Skeletal muscle cell (primary cell): ENCODE measurements at regions not wholly inside any gene's neighbourhood (a gene's known extent, or its start where the extent isn't known, plus 50 kb on each side); places are given as distances from the start of the nearest gene placed in this dataset.
A peak's percentile ranks its signal among the peaks of the same experiment; 100 is the strongest.

Experiments
- DNase-seq: peaks from one replicate; pipeline ENCODE4 v3.0.0-alpha.2; 2010; ENCODE audit warnings: low read depth
- H3K4me3 ChIP-seq: 2 replicates; pipeline ENCODE4 v1.5.1; 2011; ENCODE audit warnings: low read depth, mild to moderate bottlenecking, control low read depth, low read length, moderate library complexity

DNA sequence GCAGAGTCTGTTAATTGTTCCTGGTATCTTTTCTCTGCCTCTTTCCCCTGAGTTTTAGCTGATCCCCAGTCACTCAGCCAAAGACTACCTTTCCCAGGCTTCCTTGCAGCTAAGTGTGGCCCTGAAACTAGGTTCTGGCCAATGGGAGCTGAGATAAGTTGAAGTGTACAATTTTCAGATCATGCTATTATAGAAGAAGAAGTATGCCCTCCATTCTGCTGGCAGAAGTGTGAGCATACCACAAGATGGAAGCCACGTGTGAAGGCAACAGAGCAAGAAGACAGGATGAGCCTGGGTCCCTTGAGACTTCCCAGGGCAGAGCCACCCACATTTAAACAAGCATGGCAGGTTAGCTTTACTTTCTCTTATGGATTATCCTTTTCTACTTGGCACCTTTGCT is 273.2 kb downstream of the HIVEP2 start:
- no peak for DNase-seq
- no peak overlapping the region for H3K4me3 ChIP-seq

GRCh38 chr6:142675517-142675916 is 269.5 kb downstream of the HIVEP2 start:
- DNase-seq = no peak
- H3K4me3 ChIP-seq = no peak overlapping the region

DNA sequence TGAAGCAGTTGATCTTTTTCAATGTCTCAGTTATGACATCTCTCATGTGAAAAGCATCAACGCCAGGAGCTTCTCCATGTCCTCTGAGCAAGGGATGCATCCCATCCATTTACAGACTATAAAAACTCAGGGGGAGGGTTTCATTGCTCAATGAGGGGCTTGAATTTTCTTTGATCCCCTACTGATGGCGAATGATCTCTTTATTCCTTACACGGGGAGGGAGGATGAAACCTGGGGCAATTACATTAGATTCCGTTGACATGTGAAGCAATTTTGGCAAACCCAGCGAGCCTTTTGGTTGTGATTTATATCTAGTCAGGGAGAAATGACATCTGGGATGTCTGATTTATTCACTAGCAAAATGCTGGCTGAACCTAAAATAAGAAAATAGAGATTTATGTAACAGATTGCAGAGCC is 268.9 kb downstream of the HIVEP2 start:
- no peak for DNase-seq
- no peak overlapping the region for H3K4me3 ChIP-seq

DNA sequence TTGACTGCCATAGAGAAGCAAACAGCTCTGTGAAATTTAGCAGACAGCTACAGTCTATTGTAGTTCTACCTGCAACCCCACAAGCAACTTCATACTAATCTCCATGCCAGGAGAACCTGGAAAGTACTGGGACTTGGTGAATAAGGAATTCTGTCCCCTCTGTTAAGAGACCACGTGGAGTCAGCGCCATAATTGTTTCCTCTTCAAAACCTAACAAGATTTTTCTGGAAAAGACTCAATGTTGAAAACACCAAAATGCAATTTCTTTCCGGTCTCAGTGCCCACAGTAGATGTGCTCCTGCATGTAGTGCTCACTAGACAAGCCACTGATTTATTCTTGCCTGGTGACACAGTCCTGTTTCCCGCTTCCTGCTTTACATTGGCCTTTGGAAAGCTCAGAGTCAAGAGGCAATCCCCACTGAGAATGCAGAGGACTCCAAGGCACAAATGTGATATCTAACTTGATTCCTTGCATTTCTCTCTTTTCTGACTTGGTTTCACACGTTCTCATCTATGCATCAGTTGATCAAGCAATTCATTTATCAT is 268.3 kb downstream of the HIVEP2 start:
- DNase-seq = no peak
- no peak overlapping the region for H3K4me3 ChIP-seq

DNA sequence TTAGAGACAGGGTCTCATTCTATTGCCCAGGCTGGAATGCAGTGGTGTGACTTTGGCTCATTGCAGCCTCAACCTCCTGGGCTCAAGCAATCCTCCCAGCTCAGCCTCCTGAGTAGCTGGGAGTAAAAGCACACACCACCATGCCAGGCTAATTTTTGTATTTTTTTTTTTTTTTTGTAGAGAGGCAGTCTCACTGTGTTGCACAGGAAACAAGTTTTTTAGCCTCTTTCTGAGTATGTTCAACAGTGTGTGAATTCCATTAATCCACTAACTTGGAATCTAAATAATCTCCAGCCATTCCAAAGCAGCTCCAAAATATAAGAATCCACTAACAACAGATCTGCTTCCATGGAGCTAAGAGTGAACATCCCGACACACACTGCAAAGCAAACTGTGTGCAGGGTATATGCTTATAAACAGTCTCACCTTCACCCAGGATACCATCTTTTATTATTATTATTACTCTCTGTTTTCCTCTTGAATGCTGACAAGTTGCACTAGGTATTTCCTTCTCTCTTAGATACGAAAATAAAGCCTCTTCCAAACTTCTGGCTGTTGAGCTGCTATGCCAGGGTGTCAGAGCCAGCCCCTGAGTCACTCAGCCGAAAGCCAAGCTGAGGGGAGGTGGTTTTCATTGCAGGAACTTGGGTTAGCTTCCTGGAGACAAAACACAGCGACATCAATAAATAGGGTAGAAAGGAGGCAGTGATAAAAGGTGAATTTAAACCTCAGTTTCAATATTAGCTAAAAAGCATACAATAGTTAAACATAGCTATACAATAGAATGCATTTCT is 264.9 kb downstream of the HIVEP2 start:
- DNase-seq = no peak

DNA sequence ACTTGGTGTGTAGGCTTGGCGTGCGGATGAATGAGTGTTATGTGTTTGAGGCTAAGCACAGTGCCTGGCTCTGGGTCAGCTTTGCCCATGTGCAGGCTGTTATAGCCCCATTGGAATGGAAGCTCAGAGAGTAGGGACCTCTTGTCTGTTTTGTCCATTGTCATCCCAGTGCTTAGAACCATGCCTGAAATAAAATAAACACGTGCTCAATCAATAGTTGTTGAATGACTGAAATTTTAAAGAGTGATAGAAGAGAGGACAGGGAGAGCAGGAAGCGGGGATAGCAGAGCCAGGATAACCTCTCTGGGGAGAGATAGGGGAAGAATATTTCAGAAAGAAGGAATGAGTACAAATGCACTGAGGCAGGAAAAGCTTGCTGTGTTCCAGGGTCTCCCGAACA is 263.9 kb downstream of the HIVEP2 start:
- no peak for DNase-seq
- H3K4me3 ChIP-seq = no peak overlapping the region

More for the DNA sequence above, 264.9 kb downstream of the HIVEP2 start:
- H3K4me3 ChIP-seq = no peak overlapping the region

- no peak overlapping the region for H3K4me3 ChIP-seq
- DNase-seq = no peak
These were observed 262.0 kb downstream of the HIVEP2 start for GRCh38 chr6:142682985-142683384.

- DNase-seq = no peak
These were observed 261.2 kb downstream of the HIVEP2 start for GRCh38 chr6:142683714-142684141.

DNA sequence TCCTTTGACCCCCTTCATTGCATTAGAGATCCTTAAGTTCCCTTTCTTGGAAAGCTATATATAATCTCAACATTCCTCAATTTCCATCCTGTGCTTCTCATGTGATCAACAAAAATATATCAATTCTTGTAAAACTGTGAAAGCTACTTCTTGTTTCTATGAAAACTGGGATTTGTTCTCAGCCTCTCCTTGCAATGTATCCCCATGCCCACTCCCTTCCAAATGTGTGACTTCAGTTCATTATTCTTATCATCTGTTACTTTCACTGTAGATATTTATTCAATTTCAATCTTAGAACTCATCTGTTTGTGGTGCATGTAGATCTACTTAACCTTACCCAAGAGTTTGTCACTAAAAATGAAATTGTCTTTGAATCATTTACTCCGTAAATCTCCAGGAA is 260.6 kb downstream of the HIVEP2 start:
- no peak for DNase-seq
- no peak overlapping the region for H3K4me3 ChIP-seq

More at GRCh38 chr6:142683714-142684141, 261.2 kb downstream of the HIVEP2 start:
- no peak overlapping the region for H3K4me3 ChIP-seq

GRCh38 chr6:142685852-142686506 is 259.0 kb downstream of the HIVEP2 start:
- no peak overlapping the region for H3K4me3 ChIP-seq

DNA sequence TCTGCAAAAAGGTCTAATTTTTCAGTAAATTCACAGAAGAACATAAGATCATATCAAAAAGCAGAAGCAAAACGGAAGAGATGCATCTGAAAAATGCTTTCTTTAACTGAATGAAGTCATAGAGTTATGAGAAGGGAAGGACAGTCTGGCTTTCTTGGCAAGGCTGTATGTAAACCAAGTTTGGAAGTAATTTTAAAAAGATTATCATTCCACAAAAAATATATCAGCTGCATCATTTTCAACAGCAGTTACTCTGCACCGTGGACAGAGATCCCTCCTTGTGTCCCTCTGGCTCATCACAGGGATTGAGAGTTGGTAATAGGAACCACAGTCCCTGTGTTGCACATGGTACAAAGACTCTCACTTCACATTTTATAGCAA is 258.5 kb downstream of the HIVEP2 start:
- H3K4me3 ChIP-seq = no peak overlapping the region
- no peak for DNase-seq

More at GRCh38 chr6:142685852-142686506, 259.0 kb downstream of the HIVEP2 start:
- DNase-seq = no peak

GRCh38 chr6:142692942-142693341 is 252.0 kb downstream of the HIVEP2 start:
- H3K4me3 ChIP-seq = peak overlapping the region; percentile 14
- peak; percentile 84 for DNase-seq

GRCh38 chr6:142693441-142693840 is 251.5 kb downstream of the HIVEP2 start:
- DNase-seq = peak; percentile 58
- peak overlapping the region; percentile 14 for H3K4me3 ChIP-seq

DNA sequence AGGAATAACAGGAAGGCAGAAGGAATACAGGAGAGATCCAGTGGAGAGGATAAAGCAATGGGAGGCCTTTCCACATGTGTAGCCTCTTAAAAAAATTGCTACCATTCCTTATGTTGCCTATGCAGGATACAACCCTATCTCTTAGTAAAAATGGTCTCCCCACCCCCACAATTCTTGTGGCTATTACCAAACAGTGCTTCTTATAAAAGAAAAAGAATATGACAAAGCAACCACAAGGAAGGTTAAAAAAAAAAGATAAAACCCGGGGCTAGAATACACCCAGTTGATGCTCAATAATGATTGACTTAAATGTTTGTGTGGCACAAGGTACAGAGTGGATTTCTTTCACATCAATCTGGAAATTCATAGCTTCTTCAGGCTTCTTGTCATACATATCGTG is 250.9 kb downstream of the HIVEP2 start:
- DNase-seq = no peak
- no peak overlapping the region for H3K4me3 ChIP-seq

- no peak overlapping the region for H3K4me3 ChIP-seq
- DNase-seq = no peak
These were observed 250.0 kb downstream of the HIVEP2 start for GRCh38 chr6:142695016-142695415.

- no peak for DNase-seq
- H3K4me3 ChIP-seq = no peak overlapping the region
These were observed 248.6 kb downstream of the HIVEP2 start for GRCh38 chr6:142696123-142697000.

- DNase-seq = no peak
- no peak overlapping the region for H3K4me3 ChIP-seq
These were observed 248.0 kb downstream of the HIVEP2 start for GRCh38 chr6:142697001-142697335.

- DNase-seq = no peak
- H3K4me3 ChIP-seq = no peak overlapping the region
These were observed 247.1 kb downstream of the HIVEP2 start for GRCh38 chr6:142697922-142698321.

- DNase-seq = no peak
- H3K4me3 ChIP-seq = no peak overlapping the region
These were observed 246.2 kb downstream of the HIVEP2 start for GRCh38 chr6:142698751-142699150.

GRCh38 chr6:142699391-142699790 is 245.6 kb downstream of the HIVEP2 start:
- no peak overlapping the region for H3K4me3 ChIP-seq
- DNase-seq = no peak
